ENCODE measurements at regions not wholly inside any gene's neighbourhood (a gene's known extent, or its start where the extent isn't known, plus 50 kb on each side); places are given as distances from the start of the nearest gene placed in this dataset.

GRCh38 chr2:14313341-14313740, 319.2 kb upstream of the LRATD1 start:
- DNase-seq: no peak

- DNase-seq: no peak
Observed at GRCh38 chr2:14316594-14316993, 315.9 kb upstream of the LRATD1 start.

GRCh38 chr2:14321357-14321756, 311.2 kb upstream of the LRATD1 start:
- no peak for DNase-seq

GRCh38 chr2:14322306-14322705, 310.2 kb upstream of the LRATD1 start:
- DNase-seq: no peak

GRCh38 chr2:14324308-14324707, 308.2 kb upstream of the LRATD1 start:
- no peak for DNase-seq

GRCh38 chr2:14330884-14331283, 301.6 kb upstream of the LRATD1 start:
- DNase-seq: no peak

- no peak for DNase-seq
Observed at GRCh38 chr2:14336759-14337382, 295.6 kb upstream of the LRATD1 start.

- no peak for DNase-seq
Observed at GRCh38 chr2:14340703-14341102, 291.8 kb upstream of the LRATD1 start.

GRCh38 chr2:14342313-14342712, 290.2 kb upstream of the LRATD1 start:
- DNase-seq: no peak

- DNase-seq: no peak
Observed at GRCh38 chr2:14344355-14344754, 288.2 kb upstream of the LRATD1 start.

- DNase-seq: no peak
Observed at GRCh38 chr2:14348247-14348646, 284.3 kb upstream of the LRATD1 start.

GRCh38 chr2:14350856-14351255, 281.7 kb upstream of the LRATD1 start:
- no peak for DNase-seq

GRCh38 chr2:14352067-14352466, 280.4 kb upstream of the LRATD1 start:
- DNase-seq: no peak

GRCh38 chr2:14354231-14354630, 278.3 kb upstream of the LRATD1 start:
- no peak for DNase-seq

GRCh38 chr2:14355102-14355501, 277.4 kb upstream of the LRATD1 start:
- no peak for DNase-seq

GRCh38 chr2:14358339-14358738, 274.2 kb upstream of the LRATD1 start:
- DNase-seq: no peak

GRCh38 chr2:14358774-14359173, 273.7 kb upstream of the LRATD1 start:
- no peak for DNase-seq

GRCh38 chr2:14363137-14363536, 269.4 kb upstream of the LRATD1 start:
- DNase-seq: no peak

- no peak for DNase-seq
Observed at GRCh38 chr2:14363976-14364375, 268.5 kb upstream of the LRATD1 start.

GRCh38 chr2:14364471-14364870, 268.0 kb upstream of the LRATD1 start:
- no peak for DNase-seq

- no peak for DNase-seq
Observed at GRCh38 chr2:14385043-14385442, 247.5 kb upstream of the LRATD1 start.

- no peak for DNase-seq
Observed at GRCh38 chr2:14387332-14387731, 245.2 kb upstream of the LRATD1 start.

GRCh38 chr2:14388724-14389123, 243.8 kb upstream of the LRATD1 start:
- no peak for DNase-seq

GRCh38 chr2:14396533-14397083, 235.9 kb upstream of the LRATD1 start:
- DNase-seq: no peak

- DNase-seq: no peak
Observed at GRCh38 chr2:14398641-14399040, 233.9 kb upstream of the LRATD1 start.
